ENCODE measurements at regions not wholly inside any gene's neighbourhood (a gene's known extent, or its start where the extent isn't known, plus 50 kb on each side); places are given as distances from the start of the nearest gene placed in this dataset.

DNA sequence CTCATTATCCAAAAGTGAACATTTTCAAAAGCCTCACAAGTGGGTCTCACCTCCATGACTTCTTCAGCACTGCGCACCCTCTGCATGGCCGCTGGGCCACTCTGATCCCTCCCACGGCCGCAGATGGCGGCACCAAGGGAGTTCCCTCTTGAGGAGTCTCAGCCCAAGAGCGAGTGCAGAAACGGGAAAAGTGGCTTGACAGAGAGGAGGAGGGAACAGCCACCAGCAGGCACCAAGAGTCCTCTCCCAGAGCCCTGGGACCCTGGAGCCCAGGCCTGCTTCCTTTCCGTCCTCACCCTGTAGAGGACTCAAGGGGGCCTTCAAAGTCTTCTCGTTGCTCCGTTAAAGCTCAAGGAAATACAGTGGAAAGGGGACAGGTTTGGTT is 230.2 kb upstream of the DIO3 start:
- no peaks in the 10 kb centered on the region for H3K27me3 ChIP-seq
- no peaks in the 10 kb centered on the region for H3K4me1 ChIP-seq (ENCODE audit: control insufficient read depth in 1 of 2, insufficient read depth in 1 of 2, low read depth in 1 of 2, low read length in 1 of 2)
- TF ChIP-seq, protein P1, sequence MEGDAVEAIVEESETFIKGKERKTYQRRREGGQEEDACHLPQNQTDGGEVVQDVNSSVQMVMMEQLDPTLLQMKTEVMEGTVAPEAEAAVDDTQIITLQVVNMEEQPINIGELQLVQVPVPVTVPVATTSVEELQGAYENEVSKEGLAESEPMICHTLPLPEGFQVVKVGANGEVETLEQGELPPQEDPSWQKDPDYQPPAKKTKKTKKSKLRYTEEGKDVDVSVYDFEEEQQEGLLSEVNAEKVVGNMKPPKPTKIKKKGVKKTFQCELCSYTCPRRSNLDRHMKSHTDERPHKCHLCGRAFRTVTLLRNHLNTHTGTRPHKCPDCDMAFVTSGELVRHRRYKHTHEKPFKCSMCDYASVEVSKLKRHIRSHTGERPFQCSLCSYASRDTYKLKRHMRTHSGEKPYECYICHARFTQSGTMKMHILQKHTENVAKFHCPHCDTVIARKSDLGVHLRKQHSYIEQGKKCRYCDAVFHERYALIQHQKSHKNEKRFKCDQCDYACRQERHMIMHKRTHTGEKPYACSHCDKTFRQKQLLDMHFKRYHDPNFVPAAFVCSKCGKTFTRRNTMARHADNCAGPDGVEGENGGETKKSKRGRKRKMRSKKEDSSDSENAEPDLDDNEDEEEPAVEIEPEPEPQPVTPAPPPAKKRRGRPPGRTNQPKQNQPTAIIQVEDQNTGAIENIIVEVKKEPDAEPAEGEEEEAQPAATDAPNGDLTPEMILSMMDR (IDR thresholded peaks at IDR 0.05) = no peak
- H3K27ac ChIP-seq = no peak overlapping the region
- no peaks in the 10 kb centered on the region for H3K36me3 ChIP-seq
- no peaks in the 10 kb centered on the region for H3K9me3 ChIP-seq
- no peak overlapping the region for H3K4me3 ChIP-seq (ENCODE audit: low read depth in 1 of 2, low read length in 1 of 2)

DNA sequence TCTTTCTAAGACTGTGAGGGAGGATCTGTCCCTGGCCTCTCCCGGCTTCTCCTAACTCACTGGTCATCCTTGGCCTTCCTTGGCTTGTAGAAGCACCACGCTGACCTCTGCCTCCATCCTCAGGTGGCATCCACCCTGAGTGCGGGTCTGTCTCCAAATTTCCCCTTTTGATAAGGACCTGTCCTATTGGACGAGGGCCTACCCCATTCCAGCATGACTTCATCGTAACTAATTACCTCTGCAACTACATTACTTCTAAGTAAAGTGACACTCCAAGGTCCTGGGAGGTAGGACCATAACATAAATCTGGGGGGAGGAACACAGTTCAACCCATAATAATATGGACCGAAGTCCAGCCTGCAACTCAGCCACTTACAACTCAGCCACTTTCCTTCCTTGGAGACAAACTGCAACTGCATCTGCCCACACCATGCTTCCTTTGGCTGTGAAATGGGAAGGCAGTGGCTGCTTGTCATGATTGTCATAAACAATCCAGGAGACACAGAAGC is 229.6 kb upstream of the DIO3 start:
- Histone ChIP-seq H3K4me1 (ENCODE audit: control insufficient read depth in 1 of 2, insufficient read depth in 1 of 2, low read depth in 1 of 2, low read length in 1 of 2) (no peaks in the 10 kb centered on the region), H3K27me3 (no peaks in the 10 kb centered on the region), H3K27ac (no peak overlapping the region), H3K9me3 (no peaks in the 10 kb centered on the region), H3K36me3 (no peaks in the 10 kb centered on the region), H3K4me3 (ENCODE audit: low read depth in 1 of 2, low read length in 1 of 2) (no peak overlapping the region)
- TF ChIP-seq, protein P1 (IDR thresholded peaks at IDR 0.05) = no peak

DNA sequence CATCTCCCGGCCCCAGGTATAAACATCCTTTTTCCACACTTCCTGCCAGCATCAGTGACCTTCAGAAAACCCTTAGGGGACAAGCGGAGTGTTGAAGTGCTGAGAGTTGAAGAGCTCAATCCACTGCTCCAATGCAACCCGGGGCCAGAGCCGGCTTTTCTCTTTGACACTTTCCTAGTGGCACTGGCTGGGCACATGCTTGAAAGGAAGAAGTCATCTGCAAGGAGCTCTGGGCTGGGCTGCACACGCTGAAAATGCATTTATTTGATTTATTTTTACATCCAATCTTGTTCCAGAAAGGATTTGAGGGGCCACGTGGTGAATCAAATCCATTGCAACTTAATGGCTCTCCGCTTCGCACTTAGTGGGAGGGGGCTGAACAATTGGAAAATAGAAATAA is 229.0 kb upstream of the DIO3 start:
- Histone ChIP-seq H3K27ac (no peak overlapping the region), H3K36me3 (no peaks in the 10 kb centered on the region), H3K27me3 (no peaks in the 10 kb centered on the region), H3K4me1 (ENCODE audit: control insufficient read depth in 1 of 2, insufficient read depth in 1 of 2, low read depth in 1 of 2, low read length in 1 of 2) (no peaks in the 10 kb centered on the region), H3K4me3 (ENCODE audit: low read depth in 1 of 2, low read length in 1 of 2) (no peak overlapping the region), H3K9me3 (no peaks in the 10 kb centered on the region)
- TF ChIP-seq, protein P1 (IDR thresholded peaks at IDR 0.05) = no peak

DNA sequence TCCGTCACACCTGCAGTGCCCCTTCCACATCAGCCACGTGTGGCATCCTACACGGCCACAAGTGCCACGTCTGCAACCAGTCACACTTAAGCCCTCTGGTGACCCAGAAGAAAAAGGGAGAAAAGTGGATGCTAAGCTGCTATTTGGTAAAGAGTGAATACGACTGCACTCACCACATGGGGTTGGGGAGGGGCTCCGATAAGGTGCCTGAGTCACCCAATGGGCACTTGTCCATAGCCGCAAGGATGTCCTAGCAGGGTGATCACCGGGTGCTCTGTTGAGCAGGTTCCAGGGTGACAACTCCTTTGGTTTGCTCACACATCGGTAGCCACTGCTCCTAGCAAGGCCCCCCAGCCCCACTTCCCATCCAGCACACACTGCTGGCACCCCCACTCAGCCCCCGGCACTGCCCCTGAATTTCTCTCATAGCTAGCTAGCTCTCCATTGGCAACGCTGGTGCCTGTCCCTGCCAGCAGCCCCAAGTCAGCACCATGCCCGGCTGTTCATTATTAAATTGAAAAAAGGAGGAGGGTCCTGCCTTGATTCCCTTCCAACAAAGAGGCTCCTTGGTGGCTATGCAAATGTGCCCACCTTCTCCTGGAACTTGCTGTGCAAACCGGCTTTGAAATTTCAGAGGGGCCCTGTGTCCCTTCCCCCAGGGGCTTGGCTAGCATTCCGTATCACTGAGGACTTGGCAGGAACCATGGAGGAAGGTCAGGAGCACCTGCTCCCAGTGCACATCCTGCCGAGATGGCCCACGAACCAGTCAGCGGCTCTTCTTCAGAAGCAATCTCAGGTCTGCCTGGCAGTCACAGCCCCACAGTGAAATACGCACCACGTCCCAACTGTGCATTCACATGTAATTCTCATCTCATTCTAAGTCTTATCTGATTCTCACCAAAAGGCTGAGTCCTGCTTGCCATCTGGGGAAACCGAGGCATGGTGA is 227.7 kb upstream of the DIO3 start:
- H3K27me3 ChIP-seq = no peaks in the 10 kb centered on the region
- no peaks in the 10 kb centered on the region for H3K9me3 ChIP-seq
- no peak overlapping the region for H3K27ac ChIP-seq
- no peaks in the 10 kb centered on the region for H3K36me3 ChIP-seq
- TF ChIP-seq, protein P1 (IDR thresholded peaks at IDR 0.05) = no peak
- no peak overlapping the region for H3K4me3 ChIP-seq (ENCODE audit: low read depth in 1 of 2, low read length in 1 of 2)
- H3K4me1 ChIP-seq (ENCODE audit: control insufficient read depth in 1 of 2, insufficient read depth in 1 of 2, low read depth in 1 of 2, low read length in 1 of 2) = no peaks in the 10 kb centered on the region

DNA sequence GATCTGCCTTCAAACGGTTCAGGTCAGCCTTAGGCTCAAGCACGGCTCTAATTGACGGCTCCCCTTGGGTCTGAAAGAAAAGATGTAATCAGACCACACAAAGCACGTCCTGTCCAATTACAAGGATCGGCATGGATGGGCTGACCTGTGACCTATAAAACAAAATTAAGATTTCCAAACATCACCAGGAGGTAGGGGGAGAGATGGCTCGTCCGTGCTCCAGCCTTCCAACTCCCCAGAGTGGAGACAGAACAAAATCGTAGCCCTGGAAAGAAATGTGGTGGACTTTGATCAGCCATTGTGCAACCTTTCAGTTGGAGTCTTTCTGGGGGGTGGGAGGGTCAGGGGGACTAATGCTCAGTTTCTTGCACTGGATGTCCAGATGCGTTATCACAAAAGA is 226.6 kb upstream of the DIO3 start:
- Histone ChIP-seq H3K9me3 (no peaks in the 10 kb centered on the region), H3K4me1 (ENCODE audit: control insufficient read depth in 1 of 2, insufficient read depth in 1 of 2, low read depth in 1 of 2, low read length in 1 of 2) (no peaks in the 10 kb centered on the region), H3K27me3 (no peaks in the 10 kb centered on the region), H3K4me3 (ENCODE audit: low read depth in 1 of 2, low read length in 1 of 2) (no peak overlapping the region), H3K36me3 (no peaks in the 10 kb centered on the region), H3K27ac (no peak overlapping the region)
- TF ChIP-seq, protein P1 (IDR thresholded peaks at IDR 0.05) = no peak
